GM23338 (cell line): ENCODE measurements at regions not wholly inside any gene's neighbourhood (a gene's known extent, or its start where the extent isn't known, plus 50 kb on each side); places are given as distances from the start of the nearest gene placed in this dataset.

Experiments
- ATAC-seq: fragments of 200-7000 bp; cut with Tn5 transposase; 3 replicates; pipeline ENCODE4 v1.9.1; 2020
- DNase-seq: peaks from one replicate; pipeline ENCODE4 v3.0.0-alpha.2; 2015; ENCODE audit warnings: low spot score
- H2AFZ ChIP-seq: fragments of 200-600 bp; sonication (generic); 2 replicates; pipeline ENCODE4 v1.8.0; 2016; ENCODE audit warnings: antibody characterized with exemption, mild to moderate bottlenecking, moderate library complexity
- H3F3A ChIP-seq: fragments of 200-600 bp; sonication (generic); replicated peaks from 2 replicates; pipeline ENCODE4 v1.8.0; 2017; ENCODE audit warnings: antibody characterized with exemption, mixed run types, low read depth
- H3K27ac ChIP-seq: fragments of 200-600 bp; sonication (generic); 2 replicates; pipeline ENCODE4 v1.6.1; 2016; ENCODE audit warnings: low read depth
- H3K27me3 ChIP-seq: fragments of 200-600 bp; sonication (generic); 2 replicates; pipeline ENCODE4 v1.8.0; 2016; ENCODE audit warnings: mild to moderate bottlenecking, mixed run types, moderate library complexity; ENCODE audit not compliant: insufficient read depth
- H3K36me3 ChIP-seq: fragments of 200-600 bp; sonication (generic); 2 replicates; pipeline ENCODE4 v1.8.0; 2016; ENCODE audit warnings: mild to moderate bottlenecking; ENCODE audit not compliant: insufficient read depth
- H3K4me1 ChIP-seq: fragments of 200-600 bp; sonication (generic); 2 replicates; pipeline ENCODE4 v1.8.0; 2016; ENCODE audit warnings: mild to moderate bottlenecking, moderate library complexity; ENCODE audit not compliant: insufficient read depth
- H3K4me2 ChIP-seq: fragments of 200-600 bp; sonication (generic); 2 replicates; pipeline ENCODE4 v1.7.1; 2017; ENCODE audit warnings: mixed run types
- H3K4me3 ChIP-seq: fragments of 200-600 bp; sonication (generic); 2 replicates; pipeline ENCODE4 v1.6.1; 2016; ENCODE audit warnings: mixed run types
- H3K79me2 ChIP-seq: fragments of 200-600 bp; sonication (generic); replicated peaks from 2 replicates; pipeline ENCODE4 v1.8.0; 2017; ENCODE audit warnings: mild to moderate bottlenecking; ENCODE audit not compliant: insufficient read depth
- H3K9me2 ChIP-seq: fragments of 200-600 bp; sonication (generic); 2 replicates; pipeline ENCODE4 v1.8.0; 2017; ENCODE audit not compliant: insufficient read depth
- H4K20me1 ChIP-seq: fragments of 200-600 bp; sonication (generic); replicated peaks from 2 replicates; pipeline ENCODE4 v1.8.0; 2017; ENCODE audit warnings: mild to moderate bottlenecking; ENCODE audit not compliant: insufficient read depth
- H3K27ac Mint-ChIP-seq: 2 replicates; pipeline ENCODE4 v1.8.0; 2020; ENCODE audit warnings: inconsistent platforms, mild to moderate bottlenecking, moderate library complexity, mixed read lengths
- H3K27me3 Mint-ChIP-seq: 3 replicates; pipeline ENCODE4 v1.8.0; 2022; ENCODE audit warnings: low read depth, mild to moderate bottlenecking, moderate library complexity, mixed read lengths, inconsistent platforms; ENCODE audit not compliant: insufficient read depth, poor library complexity
- H3K36me3 Mint-ChIP-seq: 3 replicates; pipeline ENCODE4 v1.8.0; 2021; ENCODE audit warnings: low read depth, mild to moderate bottlenecking, inconsistent platforms, moderate library complexity, mixed read lengths
- H3K4me1 Mint-ChIP-seq: 3 replicates; pipeline ENCODE4 v1.8.0; 2020; ENCODE audit warnings: mild to moderate bottlenecking, inconsistent platforms, mixed read lengths
- H3K4me3 Mint-ChIP-seq: 3 replicates; pipeline ENCODE4 v1.8.0; 2021; ENCODE audit warnings: moderate library complexity, mild to moderate bottlenecking, inconsistent platforms, mixed read lengths
- H3K9me3 Mint-ChIP-seq: 3 replicates; pipeline ENCODE4 v1.8.0; 2020; ENCODE audit warnings: moderate library complexity, mild to moderate bottlenecking, inconsistent platforms, mixed read lengths
- CREB1 ChIP-seq: fragments of 250-450 bp; sonication (Bioruptor Pico); IDR thresholded peaks from 2 replicates; pipeline ENCODE4 v1.5.0; 2020; ENCODE audit warnings: low read depth, mild to moderate bottlenecking, moderate library complexity
- CTCF ChIP-seq, 2 experiments: fragments of 200-600 bp in 1 of 2; sonication (generic) in 1 of 2; conservative IDR thresholded peaks; 2 replicates each; pipeline versions ENCODE4 v1.5.1 to v1.6.1; 2016 to 2017; ENCODE audit warnings: antibody characterized with exemption in 2 of 2, low read depth in 2 of 2, mild to moderate bottlenecking in 2 of 2, moderate library complexity in 1 of 2
- ETS1 ChIP-seq: IDR thresholded peaks from 2 replicates; pipeline ENCODE4 v1.6.1; 2016; ENCODE audit warnings: antibody characterized with exemption
- NANOG ChIP-seq: IDR thresholded peaks from 2 replicates; pipeline ENCODE4 v1.6.1; 2016; ENCODE audit warnings: antibody characterized with exemption, borderline replicate concordance
- POLR2AphosphoS5 ChIP-seq: IDR thresholded peaks from 2 replicates; pipeline ENCODE4 v1.6.1; 2016; ENCODE audit warnings: antibody characterized with exemption, low read depth
- REST ChIP-seq: IDR thresholded peaks from one replicate; pipeline ENCODE4 v1.6.1; 2018; ENCODE audit warnings: antibody characterized with exemption; ENCODE audit not compliant: unreplicated experiment
- STAT1 ChIP-seq: IDR thresholded peaks from one replicate; pipeline ENCODE4 v1.6.1; 2016; ENCODE audit warnings: antibody characterized with exemption; ENCODE audit not compliant: unreplicated experiment
- ZNF114 ChIP-seq: fragments of 250-450 bp; sonication (Bioruptor Pico); IDR thresholded peaks from 2 replicates; pipeline ENCODE4 v1.5.0; 2020; ENCODE audit warnings: mild to moderate bottlenecking, moderate library complexity
- ZNF331 ChIP-seq: fragments of 250-450 bp; sonication (Bioruptor Pico); IDR thresholded peaks from 2 replicates; pipeline ENCODE4 v1.5.0; 2020; ENCODE audit warnings: low read depth, mild to moderate bottlenecking, moderate library complexity
- ZNF462 ChIP-seq: fragments of 250-450 bp; sonication (Bioruptor Pico); IDR thresholded peaks from 2 replicates; pipeline ENCODE4 v1.5.0; 2020; ENCODE audit warnings: mild to moderate bottlenecking, moderate library complexity

GRCh38 chr4:81602854-81603253, 131.1 kb upstream of the RASGEF1B start:
- no peak overlapping the region for H3K27ac ChIP-seq
- H3K27me3 ChIP-seq, result no peaks in the 10 kb centered on the region
- no peaks in the 10 kb centered on the region for H3F3A ChIP-seq
- no peaks in the 10 kb centered on the region for H3K79me2 ChIP-seq
- TF ChIP-seq REST, result no peak
- no peak for ATAC-seq
- peaks cover 30% of the 10 kb centered on the region for H3K4me1 ChIP-seq
- H3K9me2 ChIP-seq, result no peaks in the 10 kb centered on the region
- Mint-ChIP-seq H3K27ac (no peak overlapping the region), H3K36me3 (no peaks in the 10 kb centered on the region), H3K4me1 (peaks cover 26% of the 10 kb centered on the region), H3K4me3 (no peak overlapping the region), H3K27me3 (no peaks in the 10 kb centered on the region), H3K9me3 (no peaks in the 10 kb centered on the region)
- H3K4me3 ChIP-seq, result no peak overlapping the region
- no peaks in the 10 kb centered on the region for H4K20me1 ChIP-seq
- H2AFZ ChIP-seq, result no peak overlapping the region
- no peak for DNase-seq
- no peak overlapping the region for H3K4me2 ChIP-seq
- no peaks in the 10 kb centered on the region for H3K36me3 ChIP-seq

GRCh38 chr4:81601358-81601694, 129.6 kb upstream of the RASGEF1B start:
- no peak for DNase-seq
- ATAC-seq, result peak; percentile 57
- Mint-ChIP-seq H3K9me3 (no peaks in the 10 kb centered on the region), H3K36me3 (no peaks in the 10 kb centered on the region), H3K4me1 (peaks cover 22% of the 10 kb centered on the region), H3K27me3 (no peaks in the 10 kb centered on the region), H3K4me3 (no peak overlapping the region), H3K27ac (no peak overlapping the region)
- no peak overlapping the region for H3K27ac ChIP-seq
- H3K79me2 ChIP-seq, result no peaks in the 10 kb centered on the region
- no peaks in the 10 kb centered on the region for H3K36me3 ChIP-seq
- H3K4me3 ChIP-seq, result no peak overlapping the region
- no peak overlapping the region for H3K4me2 ChIP-seq
- no peaks in the 10 kb centered on the region for H3K9me2 ChIP-seq
- no peaks in the 10 kb centered on the region for H4K20me1 ChIP-seq
- H3F3A ChIP-seq, result no peaks in the 10 kb centered on the region
- H2AFZ ChIP-seq, result no peak overlapping the region
- no peaks in the 10 kb centered on the region for H3K27me3 ChIP-seq
- peaks cover 23% of the 10 kb centered on the region for H3K4me1 ChIP-seq
- no peak for TF ChIP-seq ETS1
- TF ChIP-seq CTCF (conservative IDR thresholded peaks at IDR 0.05; ENCODE audit: low read depth in 2 of 2), result no peak
- TF ChIP-seq ZNF462, result no peak
- TF ChIP-seq ZNF331 (CRISPR knock-in tag), result no peak
- no peak for TF ChIP-seq ZNF114
- no peak for TF ChIP-seq POLR2AphosphoS5
- TF ChIP-seq CREB1 (CRISPR knock-in tag), result no peak
- no peak for TF ChIP-seq NANOG
- no peak for TF ChIP-seq STAT1
